ENCODE measurements at regions not wholly inside any gene's neighbourhood (a gene's known extent, or its start where the extent isn't known, plus 50 kb on each side); places are given as distances from the start of the nearest gene placed in this dataset.

GRCh38 chr6:154938221-154938580, 56.9 kb upstream of the TIAM2 start:
- TF ChIP-seq CTCF (IDR thresholded peaks at IDR 0.05) (no peak), POLR2A (IDR thresholded peaks at IDR 0.05) (no peak)

Data from uterus (tissue), 2 donors.